A549 (cell line): ENCODE measurements at regions not wholly inside any gene's neighbourhood (a gene's known extent, or its start where the extent isn't known, plus 50 kb on each side); places are given as distances from the start of the nearest gene placed in this dataset.

Source experiments
- ATAC-seq, 2 experiments: fragments of 200-7000 bp in 1 of 2; fragments of >200 bp in 1 of 2; cut with Nextera tagmentation in 1 of 2; cut with Tn5 transposase in 1 of 2; 3 replicates each; pipeline versions ENCODE4 v1.8.0 to v1.9.1; 2018 to 2020; ENCODE audit warnings: mild to moderate bottlenecking in 1 of 2, moderate library complexity in 1 of 2
- CTCF ChIA-PET: fragments of 300-600 bp; sonication (Branson Sonifier 250); formaldehyde crosslinking; extraction: SDS; loops from one replicate; lab custom pipeline; 2021; ENCODE audit warnings: antibody characterized with exemption, inconsistent platforms; lab: Yijun Ruan, JAX
- POLR2A ChIA-PET: fragments of 350-600 bp; formaldehyde crosslinking; extraction: SDS; loops from one replicate; lab custom pipeline; 2021; ENCODE audit warnings: antibody characterized with exemption, inconsistent platforms; lab: Yijun Ruan, JAX
- DNase-seq, 2 experiments: peaks; one replicate each; pipeline versions ENCODE4 v3.0.0 to v3.0.0-alpha.2; 2011 to 2016; ENCODE audit warnings: low read depth in 1 of 2, low spot score in 1 of 2
- FAIRE-seq: peaks from 2 replicates; lab custom pipeline; 2011; peaks lifted over from hg19 to GRCh38; lab: Jason Lieb, UNC
- H3K27ac ChIP-seq, 2 experiments: fragments of >200 bp; sonication (Bioruptor Twin); formaldehyde crosslinking; 3 replicates each; pipeline ENCODE4 v1.5.1; 2016 to 2017
- H3K4me1 ChIP-seq: fragments of >200 bp; sonication (Bioruptor Twin); formaldehyde crosslinking; 3 replicates; pipeline ENCODE4 v1.6.1; 2016
- H3K4me2 ChIP-seq: fragments of >200 bp; sonication (Bioruptor Twin); formaldehyde crosslinking; 3 replicates; pipeline ENCODE4 v1.6.1; 2016
- H3K4me3 ChIP-seq: fragments of >200 bp; sonication (Bioruptor Twin); formaldehyde crosslinking; 3 replicates; pipeline ENCODE4 v1.5.1; 2016
- H3K9me3 ChIP-seq: fragments of >200 bp; sonication (Bioruptor Twin); formaldehyde crosslinking; 3 replicates; pipeline ENCODE4 v1.6.1; 2016
- ATOH8 ChIP-seq: fragments of 250-450 bp; sonication (Bioruptor Pico); IDR thresholded peaks from 2 replicates; pipeline ENCODE4 v1.5.0; 2020; ENCODE audit warnings: low read depth, mild to moderate bottlenecking, moderate library complexity
- BHLHE40 ChIP-seq: IDR thresholded peaks from 2 replicates; pipeline ENCODE4 v1.6.1; 2012; ENCODE audit warnings: low read depth, low read length, inconsistent platforms
- CBX2 ChIP-seq: fragments of 200-600 bp; sonication (generic); IDR thresholded peaks from 2 replicates; pipeline ENCODE4 v1.6.1; 2016; ENCODE audit warnings: low read depth, mild to moderate bottlenecking, borderline replicate concordance
- CBX8 ChIP-seq: fragments of 200-600 bp; sonication (generic); IDR thresholded peaks from 2 replicates; pipeline ENCODE4 v1.6.1; 2016
- CHD2 ChIP-seq: fragments of 150-350 bp; IDR thresholded peaks from 2 replicates; pipeline ENCODE4 v1.6.1; 2014; ENCODE audit warnings: low read length; ENCODE audit not compliant: partially characterized antibody
- E2F6 ChIP-seq: IDR thresholded peaks from 2 replicates; pipeline ENCODE4 v1.6.1; 2012; ENCODE audit warnings: low read depth, borderline replicate concordance
- EHF ChIP-seq: fragments of 250-450 bp; sonication (Bioruptor Pico); IDR thresholded peaks from 2 replicates; pipeline ENCODE4 v1.5.0; 2020; ENCODE audit warnings: mild to moderate bottlenecking
- EHMT2 ChIP-seq: fragments of 200-600 bp; sonication (generic); IDR thresholded peaks from 2 replicates; pipeline ENCODE4 v1.6.1; 2016; ENCODE audit warnings: antibody characterized with exemption, low read depth, mild to moderate bottlenecking, moderate library complexity
- ESRRA ChIP-seq: fragments of 150-350 bp; IDR thresholded peaks from 2 replicates; pipeline ENCODE4 v1.6.1; 2014; ENCODE audit warnings: mild to moderate bottlenecking, low read length, borderline replicate concordance
- FOSL2 ChIP-seq, 2 experiments: fragments of 450-650 bp in 1 of 2; fragments of >200 bp in 1 of 2; sonication (Bioruptor Twin) in 1 of 2; formaldehyde crosslinking; IDR thresholded peaks; 2 replicates each; pipeline versions ENCODE4 v1.5.0 to v1.6.1; 2016 to 2020; ENCODE audit warnings: mild to moderate bottlenecking in 1 of 2, moderate library complexity in 1 of 2
- HDAC2 ChIP-seq: fragments of 200-600 bp; sonication (generic); IDR thresholded peaks from 2 replicates; pipeline ENCODE4 v1.6.1; 2016
- HES2 ChIP-seq: fragments of >200 bp; sonication (Bioruptor Twin); formaldehyde crosslinking; IDR thresholded peaks from 2 replicates; pipeline ENCODE4 v1.6.1; 2016
- HEYL ChIP-seq: fragments of 250-450 bp; sonication (Bioruptor Pico); IDR thresholded peaks from 2 replicates; pipeline ENCODE4 v1.8.0; 2021; ENCODE audit warnings: mild to moderate bottlenecking, moderate library complexity
- JUNB ChIP-seq: fragments of >200 bp; sonication (Bioruptor Twin); formaldehyde crosslinking; IDR thresholded peaks from 2 replicates; pipeline ENCODE4 v1.6.1; 2016
- KDM5A ChIP-seq: fragments of 200-600 bp; sonication (generic); IDR thresholded peaks from 2 replicates; pipeline ENCODE4 v1.6.1; 2016; ENCODE audit warnings: antibody characterized with exemption, mild to moderate bottlenecking
- NR3C1 ChIP-seq: fragments of >200 bp; sonication (Bioruptor Twin); formaldehyde crosslinking; IDR thresholded peaks from 3 replicates; pipeline ENCODE4 v1.6.1; 2017
- RAD21 ChIP-seq, 2 experiments: fragments of >200 bp in 1 of 2; sonication (Bioruptor Twin) in 1 of 2; formaldehyde crosslinking in 1 of 2; IDR thresholded peaks in 1 of 2; conservative IDR thresholded peaks in 1 of 2; 2 replicates in 1 of 2; 3 replicates in 1 of 2; pipeline ENCODE4 v1.6.1; 2012 to 2018; ENCODE audit warnings: inconsistent platforms in 1 of 2
- RARB ChIP-seq: fragments of 250-450 bp; sonication (Bioruptor Pico); IDR thresholded peaks from 2 replicates; pipeline ENCODE4 v1.8.0; 2021; ENCODE audit warnings: mild to moderate bottlenecking, moderate library complexity
- RCOR1 ChIP-seq: fragments of 150-350 bp; IDR thresholded peaks from 2 replicates; pipeline ENCODE4 v1.6.1; 2014; ENCODE audit warnings: antibody characterized with exemption, low read length, low read depth
- RNF2 ChIP-seq: fragments of 200-600 bp; sonication (generic); IDR thresholded peaks from 2 replicates; pipeline ENCODE4 v1.6.1; 2016; ENCODE audit warnings: low read depth, mild to moderate bottlenecking, antibody characterized with exemption, moderate library complexity, borderline replicate concordance
- TP53 ChIP-seq: fragments of 250-450 bp; sonication (Bioruptor Pico); IDR thresholded peaks from 2 replicates; pipeline ENCODE4 v1.5.0; 2021; ENCODE audit warnings: mild to moderate bottlenecking, moderate library complexity
- ZNF302 ChIP-seq: fragments of 250-450 bp; sonication (Bioruptor Pico); IDR thresholded peaks from 2 replicates; pipeline ENCODE4 v1.9.0; 2021; ENCODE audit warnings: inconsistent platforms, mild to moderate bottlenecking, moderate library complexity
- WGBS: methylation state at CpG from one replicate; pipeline ENCODE4 v1.1.6; 2017; ENCODE audit errors: missing lambda C conversion rate; 5-methylcytosine and 5-hydroxymethylcytosine counted together
- TF ChIP-seq, protein P1 (sequence below): IDR thresholded peaks from 2 replicates; pipeline ENCODE4 v1.6.1; 2012

GRCh38 chr22:22039286-22040074, 56.9 kb upstream of the TOP3B start:
- no peak overlapping the region for H3K4me3 ChIP-seq
- no peak overlapping the region for H3K4me2 ChIP-seq
- no peak for FAIRE-seq
- no peaks in the 10 kb centered on the region for H3K4me1 ChIP-seq
- ATAC-seq = no peak
- DNase-seq = no peak
- H3K27ac ChIP-seq = no peak overlapping the region
- no peak for TF ChIP-seq CBX2
- TF ChIP-seq RARB (CRISPR knock-in tag) = no peak
- TF ChIP-seq KDM5A = no peak
- TF ChIP-seq CBX8 = no peak
- TF ChIP-seq ATOH8 (CRISPR knock-in tag) = no peak
- TF ChIP-seq TP53 (CRISPR knock-in tag) = no peak
- no peak for TF ChIP-seq HEYL
- no peak for TF ChIP-seq EHF (CRISPR knock-in tag)
- no peak for TF ChIP-seq E2F6
- TF ChIP-seq HES2 = no peak
- no peak for TF ChIP-seq JUNB
- TF ChIP-seq RNF2 = no peak
- no peak for TF ChIP-seq CHD2
- TF ChIP-seq, protein P1, sequence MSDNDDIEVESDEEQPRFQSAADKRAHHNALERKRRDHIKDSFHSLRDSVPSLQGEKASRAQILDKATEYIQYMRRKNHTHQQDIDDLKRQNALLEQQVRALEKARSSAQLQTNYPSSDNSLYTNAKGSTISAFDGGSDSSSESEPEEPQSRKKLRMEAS = no peak
- no peak for TF ChIP-seq ESRRA
- no peaks in the 10 kb centered on the region for H3K9me3 ChIP-seq
- ChIA-PET CTCF (interaction anchor here (1.8 kb wide), 1 partner anchor 21 kb away, joined by 4 read pairs; no protein-coding TSS in a partner anchor), POLR2A (no interaction called here)
- 17% methylated on average over 4 of the region's 4 CpGs for WGBS

- no peak for TF ChIP-seq EHMT2
- no peak for TF ChIP-seq BHLHE40
- TF ChIP-seq ZNF302 (CRISPR knock-in tag) = no peak
- no peak for TF ChIP-seq NR3C1
- no peak for TF ChIP-seq RCOR1
- TF ChIP-seq HDAC2 = no peak
- TF ChIP-seq FOSL2 (IDR thresholded peaks at IDR 0.05) = no peak
- no peak for TF ChIP-seq FOSL2 (CRISPR knock-in tag; IDR thresholded peaks at IDR 0.05)
- Histone ChIP-seq H3K9me3 (no peaks in the 10 kb centered on the region), H3K4me2 (no peak overlapping the region), H3K4me3 (no peak overlapping the region), H3K4me1 (no peaks in the 10 kb centered on the region), H3K27ac (no peak overlapping the region)
- ATAC-seq = no peak
- CTCF ChIA-PET = interaction anchor here (1.8 kb wide), 1 partner anchor 22 kb away, joined by 4 read pairs; no protein-coding TSS in a partner anchor
- POLR2A ChIA-PET = no interaction called here
- WGBS = 88% methylated on average over 1 of the region's 1 CpG
- DNase-seq = no peak
- no peak for FAIRE-seq
Observed at GRCh38 chr22:22038178-22038880, 55.7 kb upstream of the TOP3B start.

GRCh38 chr22:22037740-22038139, 55.2 kb upstream of the TOP3B start:
- ATAC-seq (no peak; a peak in 1 of 6 replicates), FAIRE-seq (no peak), DNase-seq (no peak)
- Histone ChIP-seq H3K4me1 (no peaks in the 10 kb centered on the region), H3K4me2 (no peak overlapping the region), H3K27ac (no peak overlapping the region), H3K9me3 (no peaks in the 10 kb centered on the region), H3K4me3 (no peak overlapping the region)
- ChIA-PET CTCF (interaction anchor here (1.8 kb wide), 1 partner anchor 23 kb away, joined by 4 read pairs; no protein-coding TSS in a partner anchor), POLR2A (no interaction called here)
- WGBS = 62% methylated on average over 1 of the region's 1 CpG
- TF ChIP-seq RAD21 (conservative IDR thresholded peaks at IDR 0.05 in 1 of 2, IDR thresholded peaks at IDR 0.05 in 1 of 2) = no peak
- no peak for TF ChIP-seq ZNF302 (CRISPR knock-in tag)
